GM23338 (cell line): ENCODE measurements at regions not wholly inside any gene's neighbourhood (a gene's known extent, or its start where the extent isn't known, plus 50 kb on each side); places are given as distances from the start of the nearest gene placed in this dataset.

Experiments
- ATAC-seq: fragments of 200-7000 bp; cut with Tn5 transposase; 3 replicates; pipeline ENCODE4 v1.9.1; 2020
- DNase-seq: peaks from one replicate; pipeline ENCODE4 v3.0.0-alpha.2; 2015; ENCODE audit warnings: low spot score
- H2AFZ ChIP-seq: fragments of 200-600 bp; sonication (generic); 2 replicates; pipeline ENCODE4 v1.8.0; 2016; ENCODE audit warnings: antibody characterized with exemption, mild to moderate bottlenecking, moderate library complexity
- H3F3A ChIP-seq: fragments of 200-600 bp; sonication (generic); replicated peaks from 2 replicates; pipeline ENCODE4 v1.8.0; 2017; ENCODE audit warnings: antibody characterized with exemption, mixed run types, low read depth
- H3K27ac ChIP-seq: fragments of 200-600 bp; sonication (generic); 2 replicates; pipeline ENCODE4 v1.6.1; 2016; ENCODE audit warnings: low read depth
- H3K27me3 ChIP-seq: fragments of 200-600 bp; sonication (generic); 2 replicates; pipeline ENCODE4 v1.8.0; 2016; ENCODE audit warnings: mild to moderate bottlenecking, mixed run types, moderate library complexity; ENCODE audit not compliant: insufficient read depth
- H3K36me3 ChIP-seq: fragments of 200-600 bp; sonication (generic); 2 replicates; pipeline ENCODE4 v1.8.0; 2016; ENCODE audit warnings: mild to moderate bottlenecking; ENCODE audit not compliant: insufficient read depth
- H3K4me1 ChIP-seq: fragments of 200-600 bp; sonication (generic); 2 replicates; pipeline ENCODE4 v1.8.0; 2016; ENCODE audit warnings: mild to moderate bottlenecking, moderate library complexity; ENCODE audit not compliant: insufficient read depth
- H3K4me2 ChIP-seq: fragments of 200-600 bp; sonication (generic); 2 replicates; pipeline ENCODE4 v1.7.1; 2017; ENCODE audit warnings: mixed run types
- H3K4me3 ChIP-seq: fragments of 200-600 bp; sonication (generic); 2 replicates; pipeline ENCODE4 v1.6.1; 2016; ENCODE audit warnings: mixed run types
- H3K79me2 ChIP-seq: fragments of 200-600 bp; sonication (generic); replicated peaks from 2 replicates; pipeline ENCODE4 v1.8.0; 2017; ENCODE audit warnings: mild to moderate bottlenecking; ENCODE audit not compliant: insufficient read depth
- H3K9me2 ChIP-seq: fragments of 200-600 bp; sonication (generic); 2 replicates; pipeline ENCODE4 v1.8.0; 2017; ENCODE audit not compliant: insufficient read depth
- H4K20me1 ChIP-seq: fragments of 200-600 bp; sonication (generic); replicated peaks from 2 replicates; pipeline ENCODE4 v1.8.0; 2017; ENCODE audit warnings: mild to moderate bottlenecking; ENCODE audit not compliant: insufficient read depth
- H3K27ac Mint-ChIP-seq: 2 replicates; pipeline ENCODE4 v1.8.0; 2020; ENCODE audit warnings: inconsistent platforms, mild to moderate bottlenecking, moderate library complexity, mixed read lengths
- H3K27me3 Mint-ChIP-seq: 3 replicates; pipeline ENCODE4 v1.8.0; 2022; ENCODE audit warnings: low read depth, mild to moderate bottlenecking, moderate library complexity, mixed read lengths, inconsistent platforms; ENCODE audit not compliant: insufficient read depth, poor library complexity
- H3K36me3 Mint-ChIP-seq: 3 replicates; pipeline ENCODE4 v1.8.0; 2021; ENCODE audit warnings: low read depth, mild to moderate bottlenecking, inconsistent platforms, moderate library complexity, mixed read lengths
- H3K4me1 Mint-ChIP-seq: 3 replicates; pipeline ENCODE4 v1.8.0; 2020; ENCODE audit warnings: mild to moderate bottlenecking, inconsistent platforms, mixed read lengths
- H3K4me3 Mint-ChIP-seq: 3 replicates; pipeline ENCODE4 v1.8.0; 2021; ENCODE audit warnings: moderate library complexity, mild to moderate bottlenecking, inconsistent platforms, mixed read lengths
- H3K9me3 Mint-ChIP-seq: 3 replicates; pipeline ENCODE4 v1.8.0; 2020; ENCODE audit warnings: moderate library complexity, mild to moderate bottlenecking, inconsistent platforms, mixed read lengths
- CREB1 ChIP-seq: fragments of 250-450 bp; sonication (Bioruptor Pico); IDR thresholded peaks from 2 replicates; pipeline ENCODE4 v1.5.0; 2020; ENCODE audit warnings: low read depth, mild to moderate bottlenecking, moderate library complexity
- CTCF ChIP-seq, 2 experiments: fragments of 200-600 bp in 1 of 2; sonication (generic) in 1 of 2; conservative IDR thresholded peaks; 2 replicates each; pipeline versions ENCODE4 v1.5.1 to v1.6.1; 2016 to 2017; ENCODE audit warnings: antibody characterized with exemption in 2 of 2, low read depth in 2 of 2, mild to moderate bottlenecking in 2 of 2, moderate library complexity in 1 of 2
- ETS1 ChIP-seq: IDR thresholded peaks from 2 replicates; pipeline ENCODE4 v1.6.1; 2016; ENCODE audit warnings: antibody characterized with exemption
- EZH2 ChIP-seq: fragments of 200-600 bp; sonication (generic); IDR thresholded peaks from one replicate; pipeline ENCODE4 v1.8.0; 2017; ENCODE audit warnings: antibody characterized with exemption, mild to moderate bottlenecking, low read depth; ENCODE audit not compliant: unreplicated experiment
- EZH2phosphoT487 ChIP-seq: fragments of 200-600 bp; sonication (generic); IDR thresholded peaks from one replicate; pipeline ENCODE4 v1.8.1; 2018; ENCODE audit warnings: antibody characterized with exemption; ENCODE audit not compliant: unreplicated experiment
- NANOG ChIP-seq: IDR thresholded peaks from 2 replicates; pipeline ENCODE4 v1.6.1; 2016; ENCODE audit warnings: antibody characterized with exemption, borderline replicate concordance
- POLR2AphosphoS5 ChIP-seq: IDR thresholded peaks from 2 replicates; pipeline ENCODE4 v1.6.1; 2016; ENCODE audit warnings: antibody characterized with exemption, low read depth
- REST ChIP-seq: IDR thresholded peaks from one replicate; pipeline ENCODE4 v1.6.1; 2018; ENCODE audit warnings: antibody characterized with exemption; ENCODE audit not compliant: unreplicated experiment
- ZNF331 ChIP-seq: fragments of 250-450 bp; sonication (Bioruptor Pico); IDR thresholded peaks from 2 replicates; pipeline ENCODE4 v1.5.0; 2020; ENCODE audit warnings: low read depth, mild to moderate bottlenecking, moderate library complexity

GRCh38 chr3:3240986-3241385, 61.5 kb upstream of the CRBN start:
- Mint-ChIP-seq H3K27ac (no peak overlapping the region), H3K4me1 (no peaks in the 10 kb centered on the region), H3K27me3 (no peaks in the 10 kb centered on the region), H3K36me3 (peaks cover 19% of the 10 kb centered on the region; the same call in 2 of the 3 replicates), H3K4me3 (no peak overlapping the region), H3K9me3 (peaks cover 98% of the 10 kb centered on the region)
- no peak for ATAC-seq
- Histone ChIP-seq H3K4me1 (no peaks in the 10 kb centered on the region), H3K27me3 (no peaks in the 10 kb centered on the region), H3K9me2 (no peaks in the 10 kb centered on the region), H3K27ac (no peak overlapping the region), H3K36me3 (no peaks in the 10 kb centered on the region), H2AFZ (no peak overlapping the region), H3K4me2 (no peak overlapping the region), H3F3A (no peaks in the 10 kb centered on the region), H3K79me2 (no peaks in the 10 kb centered on the region), H4K20me1 (no peaks in the 10 kb centered on the region), H3K4me3 (no peak overlapping the region)
- no peak for DNase-seq
- TF ChIP-seq NANOG (no peak), REST (no peak), ZNF331 (CRISPR knock-in tag) (no peak), ETS1 (no peak)

GRCh38 chr3:3237979-3238378, 58.5 kb upstream of the CRBN start:
- H3K4me2 ChIP-seq, result no peak overlapping the region
- H4K20me1 ChIP-seq, result no peaks in the 10 kb centered on the region
- H3K27me3 ChIP-seq, result no peaks in the 10 kb centered on the region
- DNase-seq (no peak), ATAC-seq (no peak)
- Mint-ChIP-seq H3K27me3 (no peaks in the 10 kb centered on the region), H3K4me3 (no peak overlapping the region), H3K36me3 (peaks cover 12% of the 10 kb centered on the region; the same call in 2 of the 3 replicates), H3K4me1 (no peaks in the 10 kb centered on the region), H3K9me3 (peaks cover 94% of the 10 kb centered on the region), H3K27ac (no peak overlapping the region)
- TF ChIP-seq EZH2phosphoT487 (no peak), CREB1 (CRISPR knock-in tag) (no peak), CTCF (conservative IDR thresholded peaks at IDR 0.05; ENCODE audit: low read depth in 2 of 2) (no peak), REST (no peak), EZH2 (no peak), POLR2AphosphoS5 (no peak)
- H3K36me3 ChIP-seq, result no peaks in the 10 kb centered on the region; the same call in 1 of the 2 replicates
- no peaks in the 10 kb centered on the region for H3K79me2 ChIP-seq
- no peaks in the 10 kb centered on the region for H3K4me1 ChIP-seq
- no peaks in the 10 kb centered on the region for H3F3A ChIP-seq
- no peak overlapping the region for H3K4me3 ChIP-seq
- H3K27ac ChIP-seq, result no peak overlapping the region
- H3K9me2 ChIP-seq, result no peaks in the 10 kb centered on the region
- no peak overlapping the region for H2AFZ ChIP-seq
